ENCODE measurements at regions not wholly inside any gene's neighbourhood (a gene's known extent, or its start where the extent isn't known, plus 50 kb on each side); places are given as distances from the start of the nearest gene placed in this dataset.
"Not testable (repeated sequence)": the region's sequence is repeated elsewhere in the genome, so short reads cannot be mapped to it uniquely, and the experiment has no call there.

- DNase-seq (ENCODE audit: low spot score), result no peak
Measured at GRCh38 chrX:137195991-137196390, 162.2 kb upstream of the GPR101 start.

- DNase-seq (ENCODE audit: low spot score), result no peak
Measured at GRCh38 chrX:137195296-137195695, 161.5 kb upstream of the GPR101 start.

- DNase-seq (ENCODE audit: low spot score), result no peak
Measured at GRCh38 chrX:137194164-137194563, 160.4 kb upstream of the GPR101 start.

- DNase-seq (ENCODE audit: low spot score), result no peak
Measured at GRCh38 chrX:137187540-137187939, 153.7 kb upstream of the GPR101 start.

GRCh38 chrX:137178392-137178791 lies 144.6 kb upstream of the GPR101 start:
- no peak for DNase-seq (ENCODE audit: low spot score)

GRCh38 chrX:137172317-137172948 lies 138.6 kb upstream of the GPR101 start:
- no peak for DNase-seq (ENCODE audit: low spot score)

GRCh38 chrX:137171626-137172025 lies 137.8 kb upstream of the GPR101 start:
- no peak for DNase-seq (ENCODE audit: low spot score)

GRCh38 chrX:137166591-137166990 lies 132.8 kb upstream of the GPR101 start:
- no peak for DNase-seq (ENCODE audit: low spot score)

GRCh38 chrX:137164329-137164728 lies 130.5 kb upstream of the GPR101 start:
- no peak for DNase-seq (ENCODE audit: low spot score)

- DNase-seq (ENCODE audit: low spot score), result no peak
Measured at GRCh38 chrX:137151403-137151802, 117.6 kb upstream of the GPR101 start.

GRCh38 chrX:137143864-137144263 lies 110.1 kb upstream of the GPR101 start:
- DNase-seq (ENCODE audit: low spot score), result no peak

GRCh38 chrX:137122651-137123050 lies 88.9 kb upstream of the GPR101 start:
- not testable (repeated sequence) for DNase-seq (ENCODE audit: low spot score)

- DNase-seq (ENCODE audit: low spot score), result no peak
Measured at GRCh38 chrX:137119049-137119448, 85.3 kb upstream of the GPR101 start.

GRCh38 chrX:137118536-137118935 lies 84.7 kb upstream of the GPR101 start:
- no peak for DNase-seq (ENCODE audit: low spot score)

GRCh38 chrX:137118136-137118535 lies 84.3 kb upstream of the GPR101 start:
- DNase-seq (ENCODE audit: low spot score), result no peak

- not testable (repeated sequence) for DNase-seq (ENCODE audit: low spot score)
Measured at GRCh38 chrX:137107877-137108276, 74.1 kb upstream of the GPR101 start.

GRCh38 chrX:137101273-137101990 lies 67.6 kb upstream of the GPR101 start:
- DNase-seq (ENCODE audit: low spot score), result no peak

Data from HuH-7.5 (cell line).